MM.1S (cell line): ENCODE measurements at regions not wholly inside any gene's neighbourhood (a gene's known extent, or its start where the extent isn't known, plus 50 kb on each side); places are given as distances from the start of the nearest gene placed in this dataset.

Source experiments
- DNase-seq: peaks from one replicate; pipeline ENCODE4 v3.0.0-alpha.2; 2015
- H2AFZ ChIP-seq: fragments of 300-600 bp; sonication (generic); 2 replicates; pipeline ENCODE4 v1.6.0; 2016; ENCODE audit warnings: antibody characterized with exemption, low read length
- H3F3A ChIP-seq: fragments of 300-600 bp; sonication (generic); 2 replicates; pipeline ENCODE4 v1.6.1; 2016; ENCODE audit warnings: mild to moderate bottlenecking, antibody characterized with exemption, low read length, moderate library complexity, mixed read lengths; ENCODE audit not compliant: insufficient read depth
- H3K27ac ChIP-seq: fragments of 300-600 bp; sonication (generic); 2 replicates; pipeline ENCODE4 v1.5.1; 2016; ENCODE audit warnings: mild to moderate bottlenecking, low read length
- H3K27me3 ChIP-seq: fragments of 300-600 bp; sonication (generic); replicated peaks from 2 replicates; pipeline ENCODE4 v1.6.0; 2016; ENCODE audit warnings: low read length; ENCODE audit not compliant: insufficient read depth
- H3K36me3 ChIP-seq: fragments of 300-600 bp; sonication (generic); replicated peaks from 2 replicates; pipeline ENCODE4 v1.6.1; 2016; ENCODE audit warnings: mild to moderate bottlenecking, low read length, mixed read lengths; ENCODE audit not compliant: insufficient read depth
- H3K4me1 ChIP-seq: fragments of 300-600 bp; sonication (generic); 2 replicates; pipeline ENCODE4 v1.6.1; 2016; ENCODE audit warnings: low read length, mixed read lengths
- H3K4me2 ChIP-seq: fragments of 300-600 bp; sonication (generic); 2 replicates; pipeline ENCODE4 v1.6.0; 2016; ENCODE audit warnings: low read depth, low read length
- H3K4me3 ChIP-seq: fragments of 300-600 bp; sonication (generic); 2 replicates; pipeline ENCODE4 v1.5.1; 2016; ENCODE audit warnings: low read length, mixed read lengths
- H3K79me2 ChIP-seq: fragments of 300-600 bp; sonication (generic); 2 replicates; pipeline ENCODE4 v1.6.1; 2016; ENCODE audit warnings: mixed run types, low read length, mixed read lengths
- H3K9ac ChIP-seq: fragments of 300-600 bp; sonication (generic); 2 replicates; pipeline ENCODE4 v1.6.1; 2016; ENCODE audit warnings: low read length, mixed read lengths
- H3K9me2 ChIP-seq: fragments of 300-600 bp; sonication (generic); replicated peaks from 2 replicates; pipeline ENCODE4 v1.6.1; 2016; ENCODE audit warnings: mild to moderate bottlenecking, low read length, mixed read lengths; ENCODE audit not compliant: insufficient read depth
- H3K9me3 ChIP-seq: fragments of 300-600 bp; sonication (generic); replicated peaks from 2 replicates; pipeline ENCODE4 v1.6.1; 2016; ENCODE audit warnings: mild to moderate bottlenecking, low read length, mixed read lengths; ENCODE audit not compliant: insufficient read depth
- H4K20me1 ChIP-seq: fragments of 300-600 bp; sonication (generic); 2 replicates; pipeline ENCODE4 v1.6.1; 2016; ENCODE audit warnings: mild to moderate bottlenecking, low read length, moderate library complexity, mixed read lengths; ENCODE audit not compliant: insufficient read depth
- EZH2 ChIP-seq: fragments of 300-600 bp; sonication (generic); optimal IDR thresholded peaks from 2 replicates; pipeline ENCODE3; 2017; ENCODE audit warnings: low read depth, mild to moderate bottlenecking, antibody characterized with exemption, low read length, mixed read lengths
- EZH2phosphoT487 ChIP-seq: fragments of 300-600 bp; sonication (generic); IDR thresholded peaks from 2 replicates; pipeline ENCODE4 v1.6.1; 2018; ENCODE audit warnings: antibody characterized with exemption, low read length
- TF ChIP-seq, protein P1 (sequence below): fragments of 300-600 bp; sonication (generic); IDR thresholded peaks from 2 replicates; pipeline ENCODE4 v1.5.1; 2016; ENCODE audit warnings: antibody characterized with exemption, low read length, mixed read lengths

DNA sequence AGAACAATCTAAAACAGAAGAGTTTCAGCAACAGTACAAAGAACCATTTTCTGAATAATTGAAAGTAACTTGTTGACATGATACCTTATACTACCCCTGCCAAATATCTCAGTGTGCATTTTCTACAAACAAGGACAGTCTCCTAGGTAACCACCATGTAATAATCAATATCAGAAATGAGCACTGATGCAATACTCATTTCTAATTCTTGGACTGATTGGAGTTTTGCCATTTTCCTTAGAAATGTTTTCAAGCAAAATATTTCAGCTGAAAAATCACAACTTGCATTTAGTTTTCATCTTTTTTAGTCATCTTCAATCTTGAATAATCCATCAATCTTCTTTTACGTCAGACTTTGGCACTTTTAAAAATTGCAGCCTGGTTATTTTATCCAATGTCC is 420.2 kb downstream of the CDC14C start:
- Histone ChIP-seq H3K4me1 (no peaks in the 10 kb centered on the region), H3K79me2 (no peaks in the 10 kb centered on the region), H3K36me3 (no peaks in the 10 kb centered on the region), H4K20me1 (no peaks in the 10 kb centered on the region), H3K9me3 (no peaks in the 10 kb centered on the region), H3K4me3 (no peak overlapping the region), H3K9me2 (no peaks in the 10 kb centered on the region), H3K27me3 (no peaks in the 10 kb centered on the region), H3K4me2 (no peak overlapping the region), H3K27ac (no peak overlapping the region), H3K9ac (no peak overlapping the region), H2AFZ (no peak overlapping the region), H3F3A (no peaks in the 10 kb centered on the region)
- TF ChIP-seq EZH2 (no peak), EZH2phosphoT487 (no peak)
- TF ChIP-seq, protein P1, sequence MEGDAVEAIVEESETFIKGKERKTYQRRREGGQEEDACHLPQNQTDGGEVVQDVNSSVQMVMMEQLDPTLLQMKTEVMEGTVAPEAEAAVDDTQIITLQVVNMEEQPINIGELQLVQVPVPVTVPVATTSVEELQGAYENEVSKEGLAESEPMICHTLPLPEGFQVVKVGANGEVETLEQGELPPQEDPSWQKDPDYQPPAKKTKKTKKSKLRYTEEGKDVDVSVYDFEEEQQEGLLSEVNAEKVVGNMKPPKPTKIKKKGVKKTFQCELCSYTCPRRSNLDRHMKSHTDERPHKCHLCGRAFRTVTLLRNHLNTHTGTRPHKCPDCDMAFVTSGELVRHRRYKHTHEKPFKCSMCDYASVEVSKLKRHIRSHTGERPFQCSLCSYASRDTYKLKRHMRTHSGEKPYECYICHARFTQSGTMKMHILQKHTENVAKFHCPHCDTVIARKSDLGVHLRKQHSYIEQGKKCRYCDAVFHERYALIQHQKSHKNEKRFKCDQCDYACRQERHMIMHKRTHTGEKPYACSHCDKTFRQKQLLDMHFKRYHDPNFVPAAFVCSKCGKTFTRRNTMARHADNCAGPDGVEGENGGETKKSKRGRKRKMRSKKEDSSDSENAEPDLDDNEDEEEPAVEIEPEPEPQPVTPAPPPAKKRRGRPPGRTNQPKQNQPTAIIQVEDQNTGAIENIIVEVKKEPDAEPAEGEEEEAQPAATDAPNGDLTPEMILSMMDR = no peak
- no peak for DNase-seq

DNA sequence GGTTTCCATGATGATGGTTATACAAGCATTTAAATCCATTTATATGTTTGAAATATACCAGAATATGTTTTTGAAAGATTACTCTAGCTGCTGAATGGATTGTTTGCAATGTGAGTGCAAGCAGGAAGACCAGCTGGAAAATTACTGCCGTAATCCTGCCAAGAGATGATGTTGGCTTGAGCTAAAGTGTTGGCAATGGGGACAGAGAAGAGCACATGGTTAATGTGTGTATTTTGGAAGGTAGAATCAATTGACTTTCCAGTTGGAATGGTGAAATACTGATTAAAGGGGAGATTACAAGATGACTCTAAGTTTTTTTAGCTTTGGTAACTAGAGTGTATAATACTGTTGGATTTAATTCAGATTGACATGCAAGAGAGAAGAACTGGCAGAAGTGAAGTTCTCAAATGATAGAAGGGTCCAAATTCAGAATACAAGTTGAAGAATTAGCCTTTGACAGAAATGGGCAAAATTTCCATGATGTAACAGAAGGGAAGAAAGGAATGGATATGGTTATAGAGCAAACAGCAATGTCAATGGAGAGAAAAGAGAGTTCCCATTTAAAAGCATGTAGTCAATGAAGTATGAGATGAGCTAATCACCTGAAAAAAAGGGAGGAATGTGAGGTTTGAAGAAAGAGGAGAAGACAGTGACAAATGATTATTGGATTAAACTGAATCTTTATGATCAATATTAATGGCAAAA is 422.0 kb downstream of the CDC14C start:
- no peaks in the 10 kb centered on the region for H4K20me1 ChIP-seq
- H2AFZ ChIP-seq = no peak overlapping the region
- H3K36me3 ChIP-seq = no peaks in the 10 kb centered on the region
- no peak overlapping the region for H3K4me2 ChIP-seq
- no peak for TF ChIP-seq EZH2
- TF ChIP-seq, protein P1 = no peak
- TF ChIP-seq EZH2phosphoT487 = no peak
- no peak overlapping the region for H3K9ac ChIP-seq
- no peaks in the 10 kb centered on the region for H3K9me3 ChIP-seq
- H3K27me3 ChIP-seq = no peaks in the 10 kb centered on the region
- H3K9me2 ChIP-seq = no peaks in the 10 kb centered on the region
- H3F3A ChIP-seq = no peaks in the 10 kb centered on the region
- no peaks in the 10 kb centered on the region for H3K79me2 ChIP-seq
- H3K4me3 ChIP-seq = no peak overlapping the region
- no peak overlapping the region for H3K27ac ChIP-seq
- no peaks in the 10 kb centered on the region for H3K4me1 ChIP-seq
- DNase-seq = no peak

DNA sequence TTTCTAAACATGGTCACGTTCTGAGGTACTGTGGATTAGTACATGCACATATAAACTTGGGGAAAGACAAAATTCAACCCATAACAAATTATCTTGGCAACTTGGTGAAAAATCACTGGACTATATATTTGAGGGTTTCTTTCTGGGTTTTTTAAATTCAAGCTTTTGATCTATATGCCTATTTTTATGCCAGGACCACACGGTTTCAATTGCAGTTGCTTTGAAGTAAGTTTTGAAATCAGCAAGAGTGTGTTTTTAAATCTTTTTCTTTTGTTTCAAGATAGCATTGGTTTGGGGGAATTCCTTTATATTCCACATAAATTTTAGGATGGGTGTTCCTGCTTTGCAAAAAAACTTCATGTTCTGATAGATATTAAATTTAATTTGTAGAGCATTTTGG is 406.4 kb upstream of the VWC2 start:
- H3K9me2 ChIP-seq = no peaks in the 10 kb centered on the region
- TF ChIP-seq EZH2phosphoT487 (no peak), EZH2 (no peak)
- TF ChIP-seq, protein P1 = no peak
- H3K9me3 ChIP-seq = no peaks in the 10 kb centered on the region
- peak; percentile 51 for DNase-seq
- no peaks in the 10 kb centered on the region for H3K27me3 ChIP-seq
- no peaks in the 10 kb centered on the region for H4K20me1 ChIP-seq
- H3K4me2 ChIP-seq = peak overlapping the region; percentile 33
- H3K4me3 ChIP-seq = peak overlapping the region; percentile 12; the same call in 1 of the 2 replicates
- peaks cover 17% of the 10 kb centered on the region for H3K4me1 ChIP-seq
- H3K36me3 ChIP-seq = no peaks in the 10 kb centered on the region
- H2AFZ ChIP-seq = peak overlapping the region; percentile 14; the same call in 1 of the 2 replicates
- no peaks in the 10 kb centered on the region; the same call in 1 of the 2 replicates for H3F3A ChIP-seq
- H3K27ac ChIP-seq = peak overlapping the region; percentile 7; the same call in 1 of the 2 replicates
- H3K9ac ChIP-seq = no peak overlapping the region
- no peaks in the 10 kb centered on the region for H3K79me2 ChIP-seq
